PC-3 (cell line): ENCODE measurements at regions not wholly inside any gene's neighbourhood (a gene's known extent, or its start where the extent isn't known, plus 50 kb on each side); places are given as distances from the start of the nearest gene placed in this dataset.

Source experiments
- CTCF ChIP-seq: fragments of 300-600 bp; sonication (generic); conservative IDR thresholded peaks from 2 replicates; pipeline ENCODE4 v1.5.1; 2017; ENCODE audit warnings: antibody characterized with exemption, low read depth, mild to moderate bottlenecking, low read length
- EZH2phosphoT487 ChIP-seq: fragments of 300-600 bp; sonication (generic); IDR thresholded peaks from 2 replicates; pipeline ENCODE4 v1.6.1; 2018; ENCODE audit warnings: mild to moderate bottlenecking, antibody characterized with exemption, low read length, borderline replicate concordance

- TF ChIP-seq CTCF (peak; percentile 53), EZH2phosphoT487 (no peak)
Observed at GRCh38 chr19:27974082-27974513, 1238.9 kb downstream of the UQCRFS1 start.
